ENCODE measurements at regions not wholly inside any gene's neighbourhood (a gene's known extent, or its start where the extent isn't known, plus 50 kb on each side); places are given as distances from the start of the nearest gene placed in this dataset.
"Not testable (repeated sequence)": the region's sequence is repeated elsewhere in the genome, so short reads cannot be mapped to it uniquely, and the experiment has no call there.

- no peak for DNase-seq (ENCODE audit: low read depth)
Observed at GRCh38 chr14:24744641-24745040, 110.7 kb upstream of the GZMB start.

- DNase-seq (ENCODE audit: low read depth), result no peak
Observed at GRCh38 chr14:24741871-24742270, 107.9 kb upstream of the GZMB start.

- no peak for DNase-seq (ENCODE audit: low read depth)
Observed at GRCh38 chr14:24735984-24736630, 102.1 kb upstream of the GZMB start.

GRCh38 chr14:24734917-24735500, 101.0 kb upstream of the GZMB start:
- no peak for DNase-seq (ENCODE audit: low read depth)

GRCh38 chr14:24726480-24726879, 92.5 kb upstream of the GZMB start:
- DNase-seq (ENCODE audit: low read depth), result no peak

GRCh38 chr14:24725311-24725710, 91.3 kb upstream of the GZMB start:
- DNase-seq (ENCODE audit: low read depth), result no peak

GRCh38 chr14:24721775-24722174, 87.8 kb upstream of the GZMB start:
- no peak for DNase-seq (ENCODE audit: low read depth)

GRCh38 chr14:24715239-24715638, 81.2 kb upstream of the GZMB start:
- no peak for DNase-seq (ENCODE audit: low read depth)

- no peak for DNase-seq (ENCODE audit: low read depth)
Observed at GRCh38 chr14:24713404-24713803, 79.4 kb upstream of the GZMB start.

GRCh38 chr14:24712909-24713308, 78.9 kb upstream of the GZMB start:
- no peak for DNase-seq (ENCODE audit: low read depth)

- no peak for DNase-seq (ENCODE audit: low read depth)
Observed at GRCh38 chr14:24712374-24712773, 78.4 kb upstream of the GZMB start.

GRCh38 chr14:24710403-24711112, 76.6 kb upstream of the GZMB start:
- peak; percentile 22 for DNase-seq (ENCODE audit: low read depth)

GRCh38 chr14:24708684-24709083, 74.7 kb upstream of the GZMB start:
- DNase-seq (ENCODE audit: low read depth), result no peak

- DNase-seq (ENCODE audit: low read depth), result no peak
Observed at GRCh38 chr14:24706351-24706750, 72.4 kb upstream of the GZMB start.

GRCh38 chr14:24705840-24706239, 71.8 kb upstream of the GZMB start:
- DNase-seq (ENCODE audit: low read depth), result no peak

- DNase-seq (ENCODE audit: low read depth), result no peak
Observed at GRCh38 chr14:24701062-24701461, 67.1 kb upstream of the GZMB start.

- DNase-seq (ENCODE audit: low read depth), result no peak
Observed at GRCh38 chr14:24700511-24700910, 66.5 kb upstream of the GZMB start.

GRCh38 chr14:24699052-24699451, 65.1 kb upstream of the GZMB start:
- no peak for DNase-seq (ENCODE audit: low read depth)

- DNase-seq (ENCODE audit: low read depth), result not testable (repeated sequence)
Observed at GRCh38 chr14:24696280-24696920, 62.4 kb upstream of the GZMB start.

GRCh38 chr14:24695265-24696241, 61.6 kb upstream of the GZMB start:
- no peak for DNase-seq (ENCODE audit: low read depth)

- DNase-seq (ENCODE audit: low read depth), result no peak
Observed at GRCh38 chr14:24694680-24695079, 60.7 kb upstream of the GZMB start.

- no peak for DNase-seq (ENCODE audit: low read depth)
Observed at GRCh38 chr14:24693983-24694382, 60.0 kb upstream of the GZMB start.
